NCI-H748 (cell line): ENCODE measurements at regions not wholly inside any gene's neighbourhood (a gene's known extent, or its start where the extent isn't known, plus 50 kb on each side); places are given as distances from the start of the nearest gene placed in this dataset.

Experiments used
- DNase-seq: peaks from one replicate; lab custom pipeline; 2025; ENCODE audit not compliant: unreplicated experiment; lab: John Stamatoyannopoulos, UW

GRCh38 chr18:10300739-10301138 is 153.7 kb upstream of the APCDD1 start:
- DNase-seq, result no peak

DNA sequence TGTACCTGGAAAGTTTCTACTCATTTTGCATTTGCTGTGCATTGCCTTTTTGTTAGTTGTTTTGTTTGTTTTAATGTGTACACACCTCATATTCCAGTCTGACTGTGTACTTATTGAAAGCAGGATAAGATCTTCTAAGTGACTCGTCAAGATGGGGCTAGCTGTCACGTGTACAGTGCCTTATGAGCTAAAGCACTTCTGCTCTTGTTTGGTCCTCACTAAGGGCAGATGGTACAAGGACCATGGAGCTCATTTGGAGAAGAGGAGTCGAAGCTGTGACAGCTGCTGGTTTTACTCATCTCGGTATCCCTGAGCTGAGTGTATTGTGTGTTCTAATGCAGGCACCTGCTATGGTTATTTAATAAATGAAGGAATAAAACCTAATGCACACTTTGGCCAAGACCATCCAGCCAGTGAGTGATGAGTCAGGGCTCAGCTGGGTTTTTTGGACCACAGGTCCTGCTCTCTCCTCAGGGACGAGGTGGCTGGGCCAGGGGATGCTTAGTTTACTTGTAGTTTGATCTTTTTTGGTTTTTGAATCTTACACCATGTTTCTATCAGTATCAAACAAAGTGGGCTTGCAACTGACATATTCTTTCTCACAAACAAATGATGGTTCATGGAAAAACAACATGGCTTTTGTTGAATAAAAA is 152.5 kb upstream of the APCDD1 start:
- DNase-seq, result no peak

GRCh38 chr18:10303171-10303570 is 151.3 kb upstream of the APCDD1 start:
- no peak for DNase-seq

- DNase-seq, result no peak
Measured at GRCh38 chr18:10304853-10305252, 149.6 kb upstream of the APCDD1 start.

GRCh38 chr18:10306779-10307178 is 147.7 kb upstream of the APCDD1 start:
- DNase-seq, result no peak

- no peak for DNase-seq
Measured at GRCh38 chr18:10308154-10308553, 146.3 kb upstream of the APCDD1 start.

DNA sequence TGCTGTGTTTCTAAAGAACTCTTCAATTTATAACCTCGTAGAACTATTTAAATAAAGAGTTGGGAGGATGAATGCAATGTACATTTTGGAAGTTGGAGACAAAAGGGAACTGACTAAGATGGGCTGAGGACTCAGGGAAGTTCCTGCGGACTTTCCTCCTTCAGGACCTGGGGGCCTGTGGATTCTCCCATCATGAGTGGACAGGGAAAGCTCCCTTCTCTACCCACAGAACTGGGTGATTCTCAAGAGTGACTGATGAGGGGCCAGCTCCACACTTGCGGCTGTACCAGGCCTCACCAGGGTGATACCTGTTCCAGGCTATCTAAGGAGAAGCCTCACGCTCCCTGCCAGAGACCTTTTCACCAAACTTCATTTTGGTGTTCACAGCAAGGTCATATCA is 143.8 kb upstream of the APCDD1 start:
- no peak for DNase-seq

GRCh38 chr18:10312326-10313015 is 142.0 kb upstream of the APCDD1 start:
- no peak for DNase-seq

DNA sequence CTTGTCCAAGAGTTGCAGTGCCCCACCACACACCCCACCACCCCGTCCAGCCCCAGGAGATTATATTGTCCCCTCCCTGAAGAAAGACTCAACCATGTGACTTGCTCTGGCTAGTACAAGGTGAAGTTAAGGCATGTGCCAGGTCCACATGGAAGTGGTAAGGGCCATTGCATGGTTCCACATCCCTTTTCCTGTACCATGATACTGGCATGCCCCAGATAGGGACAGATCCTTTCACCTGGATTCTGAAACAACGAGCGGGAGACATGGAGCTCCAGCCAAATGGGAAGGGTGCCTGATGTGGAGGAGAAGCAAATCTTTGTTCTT is 141.5 kb upstream of the APCDD1 start:
- no peak for DNase-seq

GRCh38 chr18:10314066-10314465 is 140.4 kb upstream of the APCDD1 start:
- no peak for DNase-seq

GRCh38 chr18:10315522-10315921 is 138.9 kb upstream of the APCDD1 start:
- DNase-seq, result no peak

DNA sequence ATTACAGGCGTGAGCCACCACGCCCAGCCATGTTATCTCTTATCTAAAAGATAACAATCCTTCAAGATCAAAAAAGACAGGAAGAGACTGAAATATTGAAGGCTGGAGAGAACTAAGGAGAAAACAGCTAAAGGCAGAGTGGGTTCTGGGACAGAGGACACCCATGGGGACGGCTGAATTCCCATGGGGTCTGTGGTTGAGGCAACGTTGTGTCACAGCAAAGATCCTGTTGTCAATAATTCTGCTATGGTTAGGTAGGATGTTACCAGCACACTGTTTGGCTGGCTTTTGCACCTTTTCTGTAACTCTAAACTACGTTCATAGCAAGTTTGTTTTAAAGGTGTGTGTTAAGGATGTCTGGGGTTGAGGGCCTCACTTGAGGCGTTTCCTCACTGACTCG is 137.7 kb upstream of the APCDD1 start:
- no peak for DNase-seq

GRCh38 chr18:10317864-10318690 is 136.4 kb upstream of the APCDD1 start:
- DNase-seq, result no peak

DNA sequence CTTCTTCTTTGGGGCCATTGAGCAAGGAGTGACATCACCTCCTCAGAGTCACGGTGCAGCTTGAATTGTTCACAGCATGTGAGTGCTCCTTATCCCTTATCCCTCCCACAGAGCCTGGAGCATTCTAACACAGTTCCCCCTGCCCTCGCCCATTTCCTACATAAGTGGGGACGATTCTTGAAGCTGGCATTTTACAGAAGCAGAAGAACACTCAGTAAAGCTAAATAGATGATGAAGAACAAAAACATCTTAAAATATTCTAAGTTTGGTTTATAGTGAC is 135.8 kb upstream of the APCDD1 start:
- DNase-seq, result no peak

DNA sequence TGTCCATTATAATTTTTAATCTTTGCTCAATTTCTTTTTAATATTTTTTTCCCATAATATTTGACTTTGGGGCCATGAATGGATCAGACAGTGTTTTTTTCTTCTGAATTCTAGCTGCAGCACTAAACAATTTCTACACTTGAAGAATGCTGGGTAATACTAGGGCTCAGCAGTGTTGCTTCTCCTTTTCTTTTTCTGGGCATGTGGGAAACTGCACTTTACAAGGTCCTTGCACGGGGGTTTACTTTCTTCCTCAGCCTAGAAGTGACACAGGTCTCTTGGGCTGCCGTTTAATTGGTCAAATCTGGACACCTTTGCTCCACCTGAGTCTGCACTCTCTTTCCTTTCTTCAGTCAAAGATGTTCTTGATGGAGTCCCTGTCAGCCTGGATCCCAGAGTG is 135.4 kb upstream of the APCDD1 start:
- no peak for DNase-seq

GRCh38 chr18:10319914-10320600 is 134.4 kb upstream of the APCDD1 start:
- no peak for DNase-seq

DNA sequence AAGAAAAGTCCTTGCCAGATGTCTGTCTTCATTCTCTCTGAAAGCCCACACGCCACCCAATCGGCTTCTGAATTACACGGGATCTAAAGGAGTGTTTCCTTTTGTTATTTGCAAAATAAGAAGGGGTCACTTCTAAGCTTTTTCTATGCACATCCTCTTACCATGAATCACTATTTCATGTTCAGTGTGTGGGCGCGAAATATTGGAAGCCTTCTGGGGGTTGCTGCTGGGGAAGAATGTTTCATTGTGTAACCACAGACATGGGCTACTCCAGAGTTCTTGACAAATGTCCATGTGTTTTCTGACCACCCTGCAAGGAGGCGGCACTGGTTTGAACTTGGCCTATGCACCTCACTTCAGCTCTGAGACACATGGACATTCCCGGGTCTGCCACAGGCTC is 133.6 kb upstream of the APCDD1 start:
- no peak for DNase-seq

- DNase-seq, result no peak
Measured at GRCh38 chr18:10321576-10321975, 132.9 kb upstream of the APCDD1 start.

GRCh38 chr18:10322004-10322403 is 132.4 kb upstream of the APCDD1 start:
- DNase-seq, result no peak

- DNase-seq, result no peak
Measured at GRCh38 chr18:10322435-10322834, 132.0 kb upstream of the APCDD1 start.

DNA sequence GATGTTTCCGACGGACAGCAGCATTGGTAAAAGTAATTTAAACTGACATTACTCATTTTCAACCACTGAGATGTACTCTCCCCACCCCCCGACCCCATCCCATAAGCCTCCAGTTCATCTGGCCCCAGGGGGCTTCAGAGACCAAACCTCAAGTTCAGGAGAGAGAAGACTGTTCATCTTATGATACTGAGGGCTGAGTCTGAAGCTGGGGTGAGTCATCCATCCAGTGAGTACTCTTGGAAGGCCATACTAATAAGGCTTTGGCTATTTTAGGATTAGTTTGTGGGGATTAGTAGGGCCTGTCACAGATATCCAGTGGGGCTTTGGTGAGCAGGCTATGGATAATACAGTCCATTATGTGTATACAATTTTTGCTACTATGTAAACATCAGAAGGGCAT is 125.3 kb upstream of the APCDD1 start:
- DNase-seq, result no peak

DNA sequence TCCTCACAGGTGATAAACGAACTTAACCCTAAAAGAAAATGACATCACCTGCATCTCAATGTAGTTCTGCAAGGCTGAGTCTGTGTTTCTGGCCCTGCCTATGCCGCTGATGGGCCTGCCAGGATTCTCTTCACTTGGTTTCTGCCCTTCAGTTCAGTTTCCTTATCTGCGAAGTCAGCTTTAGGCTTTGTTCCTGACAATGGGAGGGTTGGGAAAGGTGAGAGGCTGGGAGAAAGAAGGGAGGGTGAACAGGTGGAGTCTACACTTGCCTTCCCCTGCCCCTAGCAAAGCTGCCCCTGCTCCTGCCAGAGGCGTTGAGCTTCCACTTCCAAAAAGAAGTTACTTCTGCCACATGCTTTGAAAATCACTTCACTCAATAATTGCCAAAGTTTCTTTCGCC is 124.0 kb upstream of the APCDD1 start:
- no peak for DNase-seq
